Thyroid gland (tissue), 4 donors: ENCODE measurements at regions not wholly inside any gene's neighbourhood (a gene's known extent, or its start where the extent isn't known, plus 50 kb on each side); places are given as distances from the start of the nearest gene placed in this dataset.

Experiments
- CTCF ChIP-seq, 6 experiments: fragments of 200-600 bp in 3 of 6; fragments of 450-650 bp in 3 of 6; sonication (generic) in 3 of 6; IDR thresholded peaks; one replicate each; pipeline ENCODE4 v1.5.1; 2016 to 2019; ENCODE audit warnings: antibody characterized with exemption in 6 of 6, mild to moderate bottlenecking in 2 of 6, inconsistent platforms in 1 of 6, moderate library complexity in 1 of 6
- POLR2A ChIP-seq, 2 donors: fragments of 450-650 bp; IDR thresholded peaks; one replicate each; pipeline ENCODE4 v1.6.1; 2017; ENCODE audit warnings: antibody characterized with exemption in 2 of 2, mild to moderate bottlenecking in 2 of 2, moderate library complexity in 1 of 2

GRCh38 chr21:28427394-28428022 lies 565.2 kb downstream of the LTN1 start:
- TF ChIP-seq POLR2A (IDR thresholded peaks at IDR 0.05), result no peak
- TF ChIP-seq CTCF (IDR thresholded peaks at IDR 0.05), result no peak
